H1 (cell line): ENCODE measurements at regions not wholly inside any gene's neighbourhood (a gene's known extent, or its start where the extent isn't known, plus 50 kb on each side); places are given as distances from the start of the nearest gene placed in this dataset.

ENCODE experiments used
- CTCF ChIA-PET: fragments of 300-600 bp; sonication (Branson Sonifier 250); formaldehyde crosslinking; loops from one replicate; lab custom pipeline; 2021; ENCODE audit not compliant: partially characterized antibody; lab: Charles Lee
- POLR2A ChIA-PET: fragments of 300-600 bp; sonication (Branson Sonifier 250); formaldehyde crosslinking; loops from one replicate; lab custom pipeline; 2021; ENCODE audit warnings: inconsistent platforms; ENCODE audit not compliant: partially characterized antibody; lab: Charles Lee
- DNase-seq, 2 experiments: peaks; one replicate each; pipeline versions ENCODE4 v3.0.0 to v3.0.0-alpha.2; 2010 to 2022; ENCODE audit warnings: low spot score in 2 of 2, low read depth in 1 of 2, mixed read lengths in 1 of 2
- FAIRE-seq: peaks from 2 replicates; lab custom pipeline; 2011; peaks lifted over from hg19 to GRCh38; lab: Jason Lieb, UNC
- H2AFZ ChIP-seq: 2 replicates; pipeline ENCODE4 v1.8.1; 2012; ENCODE audit warnings: low read length, inconsistent platforms
- H2AK5ac ChIP-seq: 2 replicates; pipeline ENCODE4 v1.6.1; 2013; ENCODE audit warnings: low read depth, low read length
- H2BK120ac ChIP-seq: replicated peaks from 2 replicates; pipeline ENCODE3; 2013; ENCODE audit warnings: low read depth, low read length, inconsistent platforms
- H2BK12ac ChIP-seq: 2 replicates; pipeline ENCODE4 v1.6.1; 2013; ENCODE audit warnings: low read depth, low read length
- H2BK15ac ChIP-seq: 2 replicates; pipeline ENCODE4 v1.6.1; 2013; ENCODE audit warnings: low read length
- H2BK20ac ChIP-seq: 2 replicates; pipeline ENCODE4 v1.6.1; 2013; ENCODE audit warnings: low read length
- H2BK5ac ChIP-seq: 2 replicates; pipeline ENCODE4 v1.6.1; 2013; ENCODE audit warnings: low read depth, low read length
- H3K14ac ChIP-seq: 2 replicates; pipeline ENCODE4 v1.6.1; 2013; ENCODE audit warnings: inconsistent platforms; ENCODE audit not compliant: insufficient read length
- H3K18ac ChIP-seq: 2 replicates; pipeline ENCODE4 v1.6.1; 2013; ENCODE audit warnings: low read length; ENCODE audit errors: extremely low read depth
- H3K23ac ChIP-seq: 2 replicates; pipeline ENCODE4 v1.6.1; 2013; ENCODE audit warnings: inconsistent platforms; ENCODE audit not compliant: insufficient read length
- H3K23me2 ChIP-seq: 2 replicates; pipeline ENCODE4 v1.6.1; 2013; ENCODE audit warnings: low read depth, low read length
- H3K27ac ChIP-seq: 2 replicates; pipeline ENCODE4 v1.6.1; 2011; ENCODE audit warnings: low read depth, low read length, inconsistent platforms
- H3K27me3 ChIP-seq, 4 experiments: replicated peaks in 1 of 4; 1 replicate in 1 of 4; 2 replicates in 3 of 4; pipeline versions ENCODE4 v1.6.1 to v1.8.1; 2011 to 2013; ENCODE audit warnings: low read length in 3 of 4, mild to moderate bottlenecking in 3 of 4, inconsistent platforms in 2 of 4, mixed read lengths in 2 of 4, moderate library complexity in 1 of 4; ENCODE audit not compliant: control insufficient read depth in 3 of 4, insufficient read depth in 3 of 4; ENCODE audit errors: extremely low read depth in 1 of 4
- H3K36me3 ChIP-seq, 4 experiments: 2 replicates each; pipeline versions ENCODE4 v1.6.1 to v1.8.1; 2011 to 2013; ENCODE audit warnings: mild to moderate bottlenecking in 4 of 4, low read length in 3 of 4, moderate library complexity in 2 of 4, control low read depth in 1 of 4, inconsistent platforms in 1 of 4; ENCODE audit not compliant: insufficient read depth in 4 of 4, control insufficient read depth in 2 of 4
- H3K4ac ChIP-seq: replicated peaks from 2 replicates; pipeline ENCODE3; 2013; ENCODE audit warnings: low read length, low read depth, mixed read lengths, inconsistent platforms; ENCODE audit not compliant: insufficient read length
- H3K4me1 ChIP-seq, 4 experiments: replicated peaks in 1 of 4; 1 replicate in 1 of 4; 2 replicates in 3 of 4; pipeline versions ENCODE4 v1.6.1 to v1.8.1; 2011 to 2013; ENCODE audit warnings: low read length in 3 of 4, inconsistent platforms in 2 of 4, mixed read lengths in 1 of 4; ENCODE audit not compliant: insufficient read depth in 4 of 4, control insufficient read depth in 3 of 4
- H3K4me2 ChIP-seq, 2 experiments: 2 replicates each; pipeline versions ENCODE4 v1.6.1 to v1.8.1; 2011 to 2013; ENCODE audit warnings: low read depth in 2 of 2, low read length in 2 of 2, control low read depth in 1 of 2, inconsistent platforms in 1 of 2, mild to moderate bottlenecking in 1 of 2; ENCODE audit not compliant: insufficient read depth in 1 of 2
- H3K4me3 ChIP-seq, 4 experiments: fragments of 200-600, 300-600 bp in 1 of 4; sonication (generic), shearing (Covaris generic), sonication (Bioruptor Twin) in 1 of 4; 2 replicates each; pipeline versions ENCODE4 v1.5.1 to v1.8.1; 2011 to 2016; ENCODE audit warnings: low read length in 4 of 4, low read depth in 3 of 4, control low read depth in 2 of 4, inconsistent platforms in 2 of 4, mild to moderate bottlenecking in 2 of 4, mixed read lengths in 1 of 4, moderate library complexity in 1 of 4; ENCODE audit not compliant: insufficient read depth in 2 of 4; ENCODE audit errors: extremely low read depth in 1 of 4
- H3K56ac ChIP-seq: replicated peaks from 2 replicates; pipeline ENCODE3; 2013; ENCODE audit warnings: low read depth, mild to moderate bottlenecking, mixed read lengths, low read length, inconsistent platforms; ENCODE audit not compliant: insufficient read length
- H3K79me1 ChIP-seq: 2 replicates; pipeline ENCODE4 v1.6.1; 2013; ENCODE audit warnings: low read depth, low read length, control low read depth
- H3K79me2 ChIP-seq, 2 experiments: 2 replicates each; pipeline versions ENCODE4 v1.6.1 to v1.8.1; 2012 to 2013; ENCODE audit warnings: low read length in 2 of 2, mild to moderate bottlenecking in 2 of 2, inconsistent platforms in 1 of 2; ENCODE audit not compliant: insufficient read depth in 2 of 2, control insufficient read depth in 1 of 2
- H3K9ac ChIP-seq, 4 experiments: replicated peaks in 1 of 4; 1 replicate in 1 of 4; 2 replicates in 3 of 4; pipeline versions ENCODE4 v1.6.1 to v1.8.1; 2011 to 2013; ENCODE audit warnings: low read depth in 3 of 4, low read length in 3 of 4, control low read depth in 2 of 4, mild to moderate bottlenecking in 2 of 4, moderate library complexity in 2 of 4, inconsistent platforms in 1 of 4; ENCODE audit errors: extremely low read depth in 1 of 4
- H3K9me3 ChIP-seq, 2 experiments: 2 replicates each; pipeline versions ENCODE4 v1.6.1 to v1.8.1; 2012 to 2013; ENCODE audit warnings: mild to moderate bottlenecking in 2 of 2, moderate library complexity in 2 of 2, control low read depth in 1 of 2, inconsistent platforms in 1 of 2, low read depth in 1 of 2, low read length in 1 of 2, mixed read lengths in 1 of 2; ENCODE audit not compliant: insufficient read depth in 2 of 2
- H4K20me1 ChIP-seq, 2 experiments: replicated peaks in 1 of 2; 2 replicates each; pipeline versions ENCODE3 to v1.8.1; 2011 to 2013; ENCODE audit warnings: inconsistent platforms in 2 of 2, low read length in 2 of 2, mild to moderate bottlenecking in 1 of 2; ENCODE audit not compliant: insufficient read depth in 2 of 2, control insufficient read depth in 1 of 2
- H4K5ac ChIP-seq: 2 replicates; pipeline ENCODE4 v1.6.1; 2013; ENCODE audit warnings: low read length, low read depth, mixed read lengths, inconsistent platforms; ENCODE audit not compliant: insufficient read length
- H4K8ac ChIP-seq: 2 replicates; pipeline ENCODE4 v1.8.0; 2013; ENCODE audit warnings: mild to moderate bottlenecking, moderate library complexity, low read length, inconsistent platforms; ENCODE audit not compliant: insufficient read depth; ENCODE audit errors: extremely low read depth
- H4K91ac ChIP-seq: replicated peaks from 2 replicates; pipeline ENCODE3; 2013; ENCODE audit warnings: low read length, mixed read lengths, inconsistent platforms; ENCODE audit not compliant: insufficient read length
- BACH1 ChIP-seq: IDR thresholded peaks from 2 replicates; pipeline ENCODE4 v1.6.1; 2012; ENCODE audit warnings: low read length, improper control_type of control experiment
- EGR1 ChIP-seq: IDR thresholded peaks from 2 replicates; pipeline ENCODE4 v1.6.1; 2011; ENCODE audit warnings: low read depth, low read length, borderline replicate concordance
- GABPA ChIP-seq: IDR thresholded peaks from 2 replicates; pipeline ENCODE4 v1.6.1; 2011; ENCODE audit warnings: mild to moderate bottlenecking, low read length, moderate library complexity, borderline replicate concordance; ENCODE audit not compliant: insufficient read depth
- HDAC6 ChIP-seq: IDR thresholded peaks from one replicate; pipeline ENCODE4 v1.7.1; 2012; ENCODE audit warnings: low read depth, mild to moderate bottlenecking, inconsistent platforms, low read length, moderate library complexity
- KDM1A ChIP-seq: fragments of 200-600, 300-600 bp; sonication (generic); IDR thresholded peaks from 2 replicates; pipeline ENCODE4 v1.7.1; 2016; ENCODE audit warnings: mild to moderate bottlenecking, low read length, borderline replicate concordance
- RBBP5 ChIP-seq: IDR thresholded peaks from 2 replicates; pipeline ENCODE4 v1.7.1; 2012; ENCODE audit warnings: low read depth, mild to moderate bottlenecking, inconsistent platforms, low read length, moderate library complexity, borderline replicate concordance
- RFX5 ChIP-seq: IDR thresholded peaks from 2 replicates; pipeline ENCODE4 v1.6.1; 2011; ENCODE audit warnings: low read depth, low read length, improper control_type of control experiment, borderline replicate concordance
- RXRA ChIP-seq: IDR thresholded peaks from 2 replicates; pipeline ENCODE4 v1.6.1; 2011; ENCODE audit warnings: low read depth, mild to moderate bottlenecking, low read length, moderate library complexity; ENCODE audit not compliant: insufficient read depth
- SAP30 ChIP-seq: fragments of 300-600 bp; sonication (generic); IDR thresholded peaks from 2 replicates; pipeline ENCODE4 v1.7.1; 2012; ENCODE audit warnings: low read length, moderate library complexity, mild to moderate bottlenecking, inconsistent platforms; ENCODE audit not compliant: insufficient read depth, insufficient replicate concordance
- ZNF274 ChIP-seq: IDR thresholded peaks from 2 replicates; pipeline ENCODE4 v1.7.0; 2012; ENCODE audit warnings: low read length, borderline replicate concordance; ENCODE audit errors: extremely low read depth
- WGBS, 2 experiments: shearing (Covaris generic) in 1 of 2; methylation state at CpG; one replicate each; pipeline versions ENCODE4 v1.1.6 to v1.1.7; 2013 to 2015; ENCODE audit warnings: low lambda C conversion rate in 2 of 2, mixed read lengths in 2 of 2, inconsistent platforms in 1 of 2, low coverage in 1 of 2, missing lambda C conversion rate in 1 of 2; ENCODE audit not compliant: insufficient replicate concordance in 2 of 2, insufficient coverage in 1 of 2, insufficient read length in 1 of 2; ENCODE audit errors: extremely low coverage in 1 of 2, missing lambda C conversion rate in 1 of 2; 5-methylcytosine and 5-hydroxymethylcytosine counted together
- TF ChIP-seq, protein P1 (sequence below): IDR thresholded peaks from 2 replicates; pipeline ENCODE4 v1.6.1; 2012; ENCODE audit warnings: inconsistent platforms

GRCh38 chr18:75624869-75625268 lies 197.4 kb upstream of the SMIM21 start:
- TF ChIP-seq HDAC6: no peak
- TF ChIP-seq, protein P1, sequence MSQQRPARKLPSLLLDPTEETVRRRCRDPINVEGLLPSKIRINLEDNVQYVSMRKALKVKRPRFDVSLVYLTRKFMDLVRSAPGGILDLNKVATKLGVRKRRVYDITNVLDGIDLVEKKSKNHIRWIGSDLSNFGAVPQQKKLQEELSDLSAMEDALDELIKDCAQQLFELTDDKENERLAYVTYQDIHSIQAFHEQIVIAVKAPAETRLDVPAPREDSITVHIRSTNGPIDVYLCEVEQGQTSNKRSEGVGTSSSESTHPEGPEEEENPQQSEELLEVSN: no peak
- no peak for TF ChIP-seq RFX5
- no peak for TF ChIP-seq ZNF274
- TF ChIP-seq EGR1: no peak
- TF ChIP-seq GABPA: no peak
- no peak for TF ChIP-seq KDM1A
- no peak for TF ChIP-seq RXRA
- TF ChIP-seq SAP30: no peak
- no peak for TF ChIP-seq RBBP5
- TF ChIP-seq BACH1: no peak
- TF ChIP-seq, all 59 proteins: peak for 0
- Histone ChIP-seq H4K91ac (no peak overlapping the region), H4K5ac (no peak overlapping the region), H2BK20ac (no peak overlapping the region), H3K23ac (no peak overlapping the region), H3K56ac (no peak overlapping the region), H3K4ac (no peak overlapping the region), H3K18ac (no peak overlapping the region), H2BK120ac (no peak overlapping the region), H3K23me2 (no peaks in the 10 kb centered on the region), H4K8ac (no peak overlapping the region), H2BK15ac (no peak overlapping the region), H3K79me2 (no peaks in the 10 kb centered on the region), H3K4me1 (no peaks in the 10 kb centered on the region), H3K9ac (no peak overlapping the region), H2BK12ac (no peak overlapping the region), H3K27me3 (no peaks in the 10 kb centered on the region), H3K14ac (no peak overlapping the region), H4K20me1 (no peaks in the 10 kb centered on the region), H3K27ac (no peak overlapping the region), H3K9me3 (no peaks in the 10 kb centered on the region), H2AFZ (no peak overlapping the region), H2BK5ac (no peak overlapping the region), H2AK5ac (no peak overlapping the region), H3K36me3 (no peaks in the 10 kb centered on the region), H3K4me2 (no peak overlapping the region), H3K4me3 (no peak overlapping the region), H3K79me1 (no peaks in the 10 kb centered on the region)
- ChIA-PET CTCF (no interaction called here), POLR2A (no interaction called here)
- DNase-seq (no peak), FAIRE-seq (no peak)
- 86% methylated on average over 5 of the region's 5 CpGs; no CpG with 5 or more reads in 1 of the 2 experiments for WGBS, 2 experiments
